ENCODE measurements at regions not wholly inside any gene's neighbourhood (a gene's known extent, or its start where the extent isn't known, plus 50 kb on each side); places are given as distances from the start of the nearest gene placed in this dataset.

- Histone ChIP-seq H3K4me1 (no peaks in the 10 kb centered on the region), H3K27ac (no peak overlapping the region), H3K36me3 (no peaks in the 10 kb centered on the region), H3K27me3 (no peaks in the 10 kb centered on the region), H3K9me3 (no peaks in the 10 kb centered on the region), H3K4me3 (no peak overlapping the region)
- TF ChIP-seq EP300 (IDR thresholded peaks at IDR 0.05) (no peak), POLR2AphosphoS5 (IDR thresholded peaks at IDR 0.05) (no peak), POLR2A (IDR thresholded peaks at IDR 0.05) (no peak)
- TF ChIP-seq, protein P1, sequence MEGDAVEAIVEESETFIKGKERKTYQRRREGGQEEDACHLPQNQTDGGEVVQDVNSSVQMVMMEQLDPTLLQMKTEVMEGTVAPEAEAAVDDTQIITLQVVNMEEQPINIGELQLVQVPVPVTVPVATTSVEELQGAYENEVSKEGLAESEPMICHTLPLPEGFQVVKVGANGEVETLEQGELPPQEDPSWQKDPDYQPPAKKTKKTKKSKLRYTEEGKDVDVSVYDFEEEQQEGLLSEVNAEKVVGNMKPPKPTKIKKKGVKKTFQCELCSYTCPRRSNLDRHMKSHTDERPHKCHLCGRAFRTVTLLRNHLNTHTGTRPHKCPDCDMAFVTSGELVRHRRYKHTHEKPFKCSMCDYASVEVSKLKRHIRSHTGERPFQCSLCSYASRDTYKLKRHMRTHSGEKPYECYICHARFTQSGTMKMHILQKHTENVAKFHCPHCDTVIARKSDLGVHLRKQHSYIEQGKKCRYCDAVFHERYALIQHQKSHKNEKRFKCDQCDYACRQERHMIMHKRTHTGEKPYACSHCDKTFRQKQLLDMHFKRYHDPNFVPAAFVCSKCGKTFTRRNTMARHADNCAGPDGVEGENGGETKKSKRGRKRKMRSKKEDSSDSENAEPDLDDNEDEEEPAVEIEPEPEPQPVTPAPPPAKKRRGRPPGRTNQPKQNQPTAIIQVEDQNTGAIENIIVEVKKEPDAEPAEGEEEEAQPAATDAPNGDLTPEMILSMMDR (IDR thresholded peaks at IDR 0.05), result no peak
- DNase-seq (ENCODE audit: low spot score in 2 of 2), result no peak
- 31% methylated on average over 9 of the region's 9 CpGs for WGBS
These were observed 199.6 kb upstream of the OTX2 start for GRCh38 chr14:57009585-57010515.

GRCh38 chr14:57008534-57008933 is 198.3 kb upstream of the OTX2 start:
- H3K4me1 ChIP-seq, result no peaks in the 10 kb centered on the region
- no peaks in the 10 kb centered on the region for H3K9me3 ChIP-seq
- DNase-seq (ENCODE audit: low spot score in 2 of 2), result no peak
- H3K27me3 ChIP-seq, result no peaks in the 10 kb centered on the region
- H3K27ac ChIP-seq, result no peak overlapping the region
- H3K36me3 ChIP-seq, result no peaks in the 10 kb centered on the region
- TF ChIP-seq EP300 (IDR thresholded peaks at IDR 0.05) (no peak), POLR2AphosphoS5 (IDR thresholded peaks at IDR 0.05) (no peak), POLR2A (IDR thresholded peaks at IDR 0.05) (no peak)
- TF ChIP-seq, protein P1 (IDR thresholded peaks at IDR 0.05), result no peak
- no peak overlapping the region for H3K4me3 ChIP-seq
- WGBS, result 36% methylated on average over 3 of the region's 3 CpGs

- DNase-seq (ENCODE audit: low spot score in 2 of 2), result no peak
- no peaks in the 10 kb centered on the region for H3K9me3 ChIP-seq
- no peaks in the 10 kb centered on the region for H3K27me3 ChIP-seq
- H3K27ac ChIP-seq, result no peak overlapping the region
- no peaks in the 10 kb centered on the region for H3K4me1 ChIP-seq
- H3K36me3 ChIP-seq, result no peaks in the 10 kb centered on the region
- 75% methylated on average over 1 of the region's 1 CpG for WGBS
- TF ChIP-seq, protein P1 (IDR thresholded peaks at IDR 0.05), result no peak
- TF ChIP-seq POLR2A (IDR thresholded peaks at IDR 0.05) (no peak), EP300 (IDR thresholded peaks at IDR 0.05) (no peak), POLR2AphosphoS5 (IDR thresholded peaks at IDR 0.05) (no peak)
- H3K4me3 ChIP-seq, result no peak overlapping the region
These were observed 188.4 kb upstream of the OTX2 start for GRCh38 chr14:56998728-56999127.

DNA sequence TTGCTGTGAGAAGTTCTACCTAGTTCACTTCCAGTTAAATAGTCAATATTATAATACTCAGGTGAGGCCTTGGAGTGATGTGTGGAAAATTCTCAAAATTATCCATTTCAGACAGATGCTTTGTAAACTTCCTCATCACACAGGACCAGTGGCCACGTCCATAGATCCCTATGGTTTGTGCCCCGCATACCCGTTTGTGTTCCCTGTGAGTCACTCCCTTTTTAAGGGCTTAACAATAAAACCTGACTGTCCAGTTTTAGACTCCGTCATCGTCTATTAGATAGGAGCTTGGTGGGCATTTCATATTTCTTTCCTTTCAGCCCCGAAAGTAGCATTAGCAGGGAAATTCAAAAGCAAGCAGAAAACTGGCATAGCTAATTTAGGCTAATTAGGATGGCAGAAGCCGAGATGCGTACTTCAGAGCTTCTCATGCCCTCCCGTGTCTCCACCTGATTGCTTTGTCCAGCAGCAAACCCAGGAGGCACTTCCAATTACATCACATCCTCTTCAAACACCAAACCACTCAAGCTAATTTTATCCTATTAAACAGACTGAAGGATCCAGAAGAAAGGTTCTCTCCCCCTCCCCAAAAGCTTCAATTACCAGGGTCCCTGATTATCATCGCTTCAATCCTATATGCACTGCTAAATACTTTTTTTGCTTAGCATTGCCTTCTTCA is 186.6 kb upstream of the OTX2 start:
- Histone ChIP-seq H3K36me3 (no peaks in the 10 kb centered on the region), H3K27me3 (no peaks in the 10 kb centered on the region), H3K27ac (no peak overlapping the region), H3K4me3 (no peak overlapping the region), H3K9me3 (no peaks in the 10 kb centered on the region), H3K4me1 (no peaks in the 10 kb centered on the region)
- DNase-seq (ENCODE audit: low spot score in 2 of 2), result no peak
- 61% methylated on average over 10 of the region's 10 CpGs for WGBS
- TF ChIP-seq, protein P1 (IDR thresholded peaks at IDR 0.05), result no peak
- no peak for TF ChIP-seq POLR2A (IDR thresholded peaks at IDR 0.05)
- no peak for TF ChIP-seq POLR2AphosphoS5 (IDR thresholded peaks at IDR 0.05)
- no peak for TF ChIP-seq EP300 (IDR thresholded peaks at IDR 0.05)

GRCh38 chr14:56995010-56995409 is 184.7 kb upstream of the OTX2 start:
- H3K4me3 ChIP-seq, result no peak overlapping the region
- no peaks in the 10 kb centered on the region for H3K27me3 ChIP-seq
- WGBS, result 64% methylated on average over 2 of the region's 2 CpGs
- H3K4me1 ChIP-seq, result no peaks in the 10 kb centered on the region
- TF ChIP-seq POLR2A (IDR thresholded peaks at IDR 0.05) (no peak), POLR2AphosphoS5 (IDR thresholded peaks at IDR 0.05) (no peak), EP300 (IDR thresholded peaks at IDR 0.05) (no peak)
- TF ChIP-seq, protein P1 (IDR thresholded peaks at IDR 0.05), result no peak
- DNase-seq (ENCODE audit: low spot score in 2 of 2), result no peak
- H3K36me3 ChIP-seq, result no peaks in the 10 kb centered on the region
- H3K27ac ChIP-seq, result no peak overlapping the region
- H3K9me3 ChIP-seq, result peaks cover 3% of the 10 kb centered on the region

All from suprapubic skin (tissue), 4 donors.